NT2/D1 (cell line): ENCODE measurements at regions not wholly inside any gene's neighbourhood (a gene's known extent, or its start where the extent isn't known, plus 50 kb on each side); places are given as distances from the start of the nearest gene placed in this dataset.

Experiments
- SUZ12 ChIP-seq: IDR thresholded peaks from 2 replicates; pipeline ENCODE4 v1.6.1; 2011; ENCODE audit not compliant: insufficient read length, insufficient read depth; ENCODE audit errors: extremely low read depth
- YY1 ChIP-seq: IDR thresholded peaks from 2 replicates; pipeline ENCODE4 v1.6.1; 2011; ENCODE audit not compliant: insufficient read length, insufficient read depth

GRCh38 chr22:48717883-48718817 lies 1109.5 kb downstream of the BRD1 start:
- no peak for TF ChIP-seq SUZ12
- TF ChIP-seq YY1 = no peak
